OCI-M2 (cell line): ENCODE measurements at regions not wholly inside any gene's neighbourhood (a gene's known extent, or its start where the extent isn't known, plus 50 kb on each side); places are given as distances from the start of the nearest gene placed in this dataset.
"Not testable (repeated sequence)": the region's sequence is repeated elsewhere in the genome, so short reads cannot be mapped to it uniquely, and the experiment has no call there.

ENCODE experiments used
- DNase-seq: peaks from one replicate; lab custom pipeline; 2025; ENCODE audit not compliant: unreplicated experiment; lab: John Stamatoyannopoulos, UW

GRCh38 chr5:12183003-12183402, 278.8 kb upstream of the CTNND2 start:
- no peak for DNase-seq

DNA sequence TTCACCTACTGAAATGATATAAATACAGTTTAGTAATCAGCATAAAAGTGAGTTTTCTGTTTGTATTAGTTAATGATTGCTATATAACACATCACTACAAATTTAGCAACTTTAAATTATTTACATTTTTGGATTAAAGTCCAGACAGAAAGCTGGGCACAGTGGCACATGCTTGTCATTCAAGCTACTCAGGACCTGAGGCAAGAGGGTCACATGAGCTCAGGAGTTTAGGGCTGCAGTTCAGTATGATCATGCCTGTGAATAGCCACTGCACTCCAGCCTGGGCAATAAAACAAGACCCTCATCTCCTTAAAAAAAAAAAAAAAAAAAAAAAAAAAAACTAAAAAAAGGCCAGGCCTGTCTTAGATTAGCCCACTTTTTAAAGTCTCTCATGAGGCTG, 273.6 kb upstream of the CTNND2 start:
- DNase-seq = no peak

DNA sequence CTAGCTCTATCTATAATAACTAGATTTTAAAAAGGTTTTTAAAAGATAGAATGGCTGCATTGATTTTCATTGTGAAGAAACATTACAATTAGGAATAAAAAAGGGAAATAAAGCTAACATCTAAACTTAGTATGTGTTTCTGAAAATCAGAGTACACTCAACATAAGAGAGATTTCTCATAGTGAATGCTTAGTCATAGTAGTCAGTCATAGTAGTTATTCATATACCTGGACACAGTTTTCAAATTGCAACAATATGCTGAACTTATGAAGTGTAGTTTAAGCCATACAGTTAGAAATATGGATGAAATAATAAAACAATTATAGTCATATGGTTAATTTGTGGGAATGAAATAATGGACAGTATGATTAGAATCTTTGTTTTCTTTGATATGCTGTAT, 273.0 kb upstream of the CTNND2 start:
- no peak for DNase-seq

- DNase-seq = no peak
Measured at GRCh38 chr5:12175914-12176585, 271.8 kb upstream of the CTNND2 start.

GRCh38 chr5:12174734-12175133, 270.5 kb upstream of the CTNND2 start:
- DNase-seq = no peak

DNA sequence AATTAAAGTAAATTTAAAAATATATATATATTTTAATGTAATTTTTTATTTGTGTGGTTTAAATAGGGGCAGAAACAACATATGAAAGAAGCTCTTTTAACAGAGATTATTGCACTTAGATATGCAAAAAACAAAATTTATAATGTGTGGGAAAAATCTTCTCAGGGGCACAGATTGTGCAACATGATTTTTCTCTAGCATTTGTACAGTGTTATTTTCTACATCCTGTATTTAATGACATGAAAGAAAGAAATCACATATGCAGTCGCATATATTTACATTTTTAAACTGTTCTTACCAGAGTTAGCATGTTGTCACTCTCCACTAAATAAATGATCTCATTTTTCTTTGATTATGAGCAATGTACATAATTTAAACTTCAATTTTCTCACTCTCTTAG, 265.3 kb upstream of the CTNND2 start:
- DNase-seq = no peak

DNA sequence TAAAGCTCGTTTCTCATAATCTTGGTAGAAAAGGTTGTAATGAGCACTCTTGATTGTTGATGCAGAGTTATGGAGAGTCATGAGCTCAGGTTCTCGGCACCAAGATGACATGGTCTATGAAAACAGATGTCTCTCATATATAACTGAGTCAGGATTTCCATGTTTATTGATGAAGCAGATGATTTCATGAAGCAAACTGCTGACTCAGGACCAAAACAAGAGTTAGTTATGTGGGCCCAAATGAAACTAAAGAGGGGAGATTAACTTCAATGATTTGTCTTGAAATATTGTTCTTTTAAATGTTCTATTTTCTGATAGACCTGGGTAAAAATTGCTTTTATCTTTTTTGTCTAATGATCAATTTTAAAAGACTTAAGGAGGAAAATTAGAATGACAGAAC, 258.6 kb upstream of the CTNND2 start:
- DNase-seq = no peak

DNA sequence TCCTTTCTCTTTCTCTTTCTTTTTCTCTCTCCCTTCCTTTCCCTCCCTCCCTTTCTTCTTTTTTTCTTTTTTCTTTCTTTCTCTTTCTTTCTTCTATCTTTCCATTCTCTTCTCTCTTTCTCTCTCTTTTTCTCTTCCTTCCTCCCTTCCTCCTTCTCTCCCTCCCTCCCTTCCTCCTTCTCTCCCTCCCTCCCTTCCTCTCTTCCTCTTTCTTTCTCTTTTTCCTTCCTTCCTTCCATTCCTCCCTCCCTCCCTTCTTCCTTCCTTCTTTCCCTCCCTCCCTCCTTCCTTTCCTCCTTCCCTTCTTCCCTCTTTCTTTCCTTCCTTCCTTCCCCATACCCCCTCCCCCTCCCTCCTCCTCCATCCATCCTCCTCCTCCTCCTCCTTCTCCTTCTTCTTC, 243.3 kb upstream of the CTNND2 start:
- DNase-seq = no peak

- no peak for DNase-seq
Measured at GRCh38 chr5:12141496-12141895, 237.2 kb upstream of the CTNND2 start.

DNA sequence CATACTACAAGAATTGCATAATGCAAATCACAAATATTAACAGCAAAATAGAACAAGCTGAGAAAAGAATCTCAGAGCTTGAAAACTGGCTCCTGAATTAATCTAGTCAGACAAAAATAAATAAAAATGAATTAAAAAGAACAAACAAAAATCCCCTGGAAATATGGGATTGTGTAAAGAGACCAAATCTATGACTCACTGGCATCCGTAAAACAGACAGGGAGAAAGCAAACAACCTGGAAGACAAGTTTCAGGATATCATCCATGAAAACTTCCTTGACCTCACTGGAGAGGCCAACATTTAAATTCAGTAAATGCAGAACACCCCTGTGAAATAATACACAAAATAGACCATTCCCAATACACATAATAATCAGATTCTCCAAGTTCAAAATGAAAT, 229.3 kb upstream of the CTNND2 start:
- no peak for DNase-seq

GRCh38 chr5:12131020-12131419, 226.8 kb upstream of the CTNND2 start:
- DNase-seq = not testable (repeated sequence)

DNA sequence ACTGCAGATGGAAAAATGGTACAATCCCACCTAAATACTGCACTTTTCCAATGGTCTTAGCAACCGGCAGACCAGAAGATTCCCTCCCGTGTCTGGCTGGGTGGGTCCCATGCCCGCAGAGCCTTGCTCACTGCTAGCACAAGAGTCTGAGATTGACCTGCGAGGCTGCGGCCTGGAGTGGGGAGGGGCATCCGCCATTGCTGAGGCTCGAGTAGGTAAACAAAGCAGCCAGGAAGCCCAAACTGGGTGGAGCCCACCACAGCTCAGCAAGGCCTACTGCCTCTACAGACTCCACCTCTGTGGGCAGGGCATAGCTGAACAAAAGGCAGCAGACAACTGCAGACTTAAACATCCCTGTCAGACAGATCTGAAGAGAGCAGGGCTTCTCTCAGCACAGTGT, 221.6 kb upstream of the CTNND2 start:
- no peak for DNase-seq

DNA sequence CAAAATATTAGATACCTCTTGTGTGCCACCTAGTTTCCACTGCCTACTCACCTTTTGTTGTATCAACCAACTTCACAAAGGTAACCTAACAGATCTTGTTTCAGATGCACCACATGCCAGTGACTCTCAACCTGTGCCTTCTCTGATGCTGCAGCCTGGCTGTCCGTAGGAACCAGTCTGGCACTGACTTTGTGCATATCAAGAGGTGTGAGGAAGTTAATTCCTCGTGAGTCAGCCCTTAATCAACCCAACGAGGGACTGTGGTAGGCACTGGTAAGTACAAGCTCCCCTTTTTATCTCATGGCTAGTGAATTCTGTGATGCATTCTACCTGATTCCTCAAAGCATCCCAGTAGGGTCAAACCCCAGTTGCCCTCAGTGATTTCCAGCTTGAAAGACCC, 215.4 kb upstream of the CTNND2 start:
- no peak for DNase-seq

- no peak for DNase-seq
Measured at GRCh38 chr5:12114075-12114474, 209.8 kb upstream of the CTNND2 start.

GRCh38 chr5:12113062-12113461, 208.8 kb upstream of the CTNND2 start:
- DNase-seq = no peak

GRCh38 chr5:12111261-12111660, 207.0 kb upstream of the CTNND2 start:
- no peak for DNase-seq

DNA sequence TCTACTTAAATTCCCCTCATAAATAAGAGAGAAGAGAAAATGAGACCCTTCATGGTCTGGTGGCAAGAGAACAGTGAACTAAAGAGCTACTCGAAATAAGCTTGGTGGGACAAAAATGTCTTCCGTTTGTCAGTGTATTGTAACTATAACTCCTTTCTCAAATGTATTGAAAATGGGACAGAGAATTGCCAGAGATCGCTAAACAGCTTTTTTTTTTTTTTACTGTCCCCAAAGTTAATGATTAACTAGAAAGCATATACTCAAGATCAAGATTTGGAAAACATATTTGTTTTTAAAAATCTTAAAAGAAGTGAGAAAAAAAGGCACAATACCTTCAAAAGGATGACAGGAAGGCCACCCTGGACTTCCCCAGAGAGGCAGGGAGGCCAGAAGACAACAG, 206.4 kb upstream of the CTNND2 start:
- DNase-seq = no peak

DNA sequence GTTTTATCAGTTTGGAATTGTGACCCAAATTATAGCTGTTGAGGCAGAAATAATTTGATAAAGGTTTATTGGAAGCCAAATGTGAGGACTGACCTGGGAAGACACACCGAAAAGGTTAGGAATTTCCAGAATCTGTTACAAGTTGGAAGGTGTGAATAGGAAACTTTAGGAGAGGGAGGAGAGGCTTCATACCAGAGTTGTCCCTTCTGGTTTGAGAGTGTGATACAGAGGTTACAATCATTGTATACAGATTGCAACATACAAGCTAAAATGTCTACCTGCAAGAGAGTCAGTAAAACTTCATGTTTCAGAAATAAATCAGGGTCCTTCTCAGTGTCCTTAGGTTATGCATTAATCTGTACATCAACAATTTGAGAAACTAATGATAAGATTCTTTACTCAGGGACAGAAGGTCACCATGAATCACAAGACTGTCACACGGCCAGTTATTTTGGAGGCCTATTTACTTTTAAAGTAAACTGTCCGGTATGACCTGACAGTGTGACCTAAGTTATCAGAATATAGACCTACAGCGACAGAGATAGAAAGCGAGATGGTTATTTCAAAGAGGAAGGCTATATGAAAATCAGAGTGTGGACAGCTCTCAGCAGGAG, 204.9 kb upstream of the CTNND2 start:
- DNase-seq = no peak

- no peak for DNase-seq
Measured at GRCh38 chr5:12102151-12102550, 197.9 kb upstream of the CTNND2 start.

GRCh38 chr5:12100542-12100941, 196.3 kb upstream of the CTNND2 start:
- no peak for DNase-seq

- no peak for DNase-seq
Measured at GRCh38 chr5:12099296-12099695, 195.1 kb upstream of the CTNND2 start.

- no peak for DNase-seq
Measured at GRCh38 chr5:12095808-12096281, 191.6 kb upstream of the CTNND2 start.

DNA sequence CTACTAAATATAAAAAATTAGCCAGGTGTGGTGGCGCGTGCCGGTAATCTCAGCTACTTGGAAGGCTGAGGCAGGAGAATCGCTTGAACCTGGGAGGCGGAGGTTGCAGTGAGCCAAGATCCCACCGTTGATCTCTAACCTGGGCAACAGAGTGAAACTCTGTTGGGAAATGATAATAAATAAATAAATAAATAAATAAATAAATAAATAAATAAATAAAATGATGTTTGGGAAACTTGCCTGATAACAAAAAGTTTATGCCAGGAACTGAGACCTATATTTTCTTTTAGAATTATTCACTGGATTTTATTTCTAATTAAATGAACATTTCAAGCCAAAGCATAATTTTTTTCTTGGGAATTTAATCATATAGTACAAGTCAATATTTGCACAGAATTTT, 189.3 kb upstream of the CTNND2 start:
- DNase-seq = no peak
